ENCODE measurements at regions not wholly inside any gene's neighbourhood (a gene's known extent, or its start where the extent isn't known, plus 50 kb on each side); places are given as distances from the start of the nearest gene placed in this dataset.

DNA sequence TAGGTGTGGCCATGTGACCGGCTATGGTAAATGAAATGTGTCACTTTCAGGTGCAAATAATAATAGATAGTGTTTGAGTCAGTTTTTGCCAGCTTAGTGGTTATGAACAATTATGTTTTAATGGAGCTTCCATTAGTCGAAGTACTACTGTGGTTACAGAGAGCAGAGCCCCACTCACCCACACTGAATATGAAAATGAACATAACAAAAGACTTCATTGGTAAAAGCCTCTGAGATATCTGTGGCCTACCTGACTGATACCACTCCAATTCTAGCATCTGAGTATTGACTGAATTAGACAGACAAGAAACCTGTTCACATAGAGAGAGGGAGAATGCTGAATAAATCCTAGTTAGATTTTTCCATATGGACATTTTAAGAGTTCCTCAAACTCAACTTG, 405.6 kb downstream of the BRINP1 start:
- CTCF ChIA-PET, result no interaction called here
- no peak overlapping the region for H3K4me3 Mint-ChIP-seq
- DNase-seq, result no peak

DNA sequence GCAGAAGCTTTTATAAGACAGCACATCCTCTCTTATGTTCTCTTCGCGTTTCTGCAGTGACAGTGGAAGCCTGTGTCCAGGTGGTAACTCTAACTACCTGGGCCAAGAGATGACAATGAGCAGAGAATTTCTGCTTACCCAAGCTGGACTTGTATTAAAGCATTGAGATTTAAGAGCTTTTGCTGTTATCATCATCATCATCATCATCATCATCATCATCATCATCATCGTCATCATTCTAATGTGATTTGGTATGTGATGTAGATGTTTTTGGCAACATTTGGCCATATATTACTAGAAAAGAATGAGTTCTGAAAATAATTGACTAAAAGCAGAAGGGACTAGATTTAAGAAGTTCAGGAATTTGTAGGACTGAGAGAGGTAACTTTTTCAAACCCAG, 401.3 kb downstream of the BRINP1 start:
- CTCF ChIA-PET, result no interaction called here
- Mint-ChIP-seq H3K27ac (no peak overlapping the region), H3K9me3 (peaks cover 11% of the 10 kb centered on the region), H3K4me3 (no peak overlapping the region), H3K27me3 (no peaks in the 10 kb centered on the region), H3K36me3 (no peaks in the 10 kb centered on the region), H3K4me1 (no peaks in the 10 kb centered on the region)
- no peak for DNase-seq

More for the DNA sequence above, 405.6 kb downstream of the BRINP1 start:
- no peaks in the 10 kb centered on the region for H3K4me1 Mint-ChIP-seq
- peaks cover 10% of the 10 kb centered on the region for H3K9me3 Mint-ChIP-seq
- no peaks in the 10 kb centered on the region for H3K27me3 Mint-ChIP-seq
- H3K27ac Mint-ChIP-seq, result no peak overlapping the region
- no peaks in the 10 kb centered on the region for H3K36me3 Mint-ChIP-seq

DNA sequence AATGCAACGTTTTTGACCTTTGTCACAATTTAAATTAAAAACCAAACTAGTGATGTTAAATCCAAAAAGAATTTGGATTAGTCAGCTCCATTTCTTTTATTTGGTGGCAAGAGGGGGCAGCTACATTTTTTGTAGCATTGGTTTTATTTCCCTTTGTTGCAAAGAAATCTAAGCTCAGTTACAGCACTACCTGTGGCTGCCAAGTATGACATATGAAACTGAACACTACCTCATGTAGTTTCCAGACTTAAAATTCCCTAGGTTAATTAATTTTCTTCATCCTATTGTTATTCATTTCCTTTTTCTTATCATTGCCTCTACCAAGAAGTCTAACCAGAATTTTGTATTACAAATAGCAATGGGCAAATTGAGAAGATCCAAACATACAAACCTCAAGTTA, 393.5 kb downstream of the BRINP1 start:
- no peak for DNase-seq
- CTCF ChIA-PET, result no interaction called here

DNA sequence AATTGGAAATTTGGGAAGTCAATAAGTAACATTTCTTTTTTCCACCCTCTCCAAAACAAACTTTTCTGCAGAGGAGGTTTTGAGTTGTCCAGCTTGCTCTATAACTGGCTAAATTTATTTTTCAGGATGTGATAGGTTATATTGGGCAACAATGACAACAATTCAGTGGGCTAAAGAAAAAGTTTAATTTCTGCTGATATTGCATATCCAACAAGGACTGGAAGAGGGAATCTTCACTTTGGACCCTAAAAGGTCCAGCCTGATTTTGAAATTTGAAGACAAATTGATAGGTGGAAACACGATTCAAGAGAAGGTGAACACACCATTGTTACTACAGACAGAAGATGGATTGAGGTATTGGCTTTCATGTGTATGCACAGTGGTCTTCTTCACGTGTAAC, 393.1 kb downstream of the BRINP1 start:
- H3K4me1 Mint-ChIP-seq, result no peaks in the 10 kb centered on the region
- CTCF ChIA-PET, result no interaction called here
- no peak for DNase-seq
- H3K27me3 Mint-ChIP-seq, result no peaks in the 10 kb centered on the region
- H3K4me3 Mint-ChIP-seq, result no peak overlapping the region
- H3K27ac Mint-ChIP-seq, result no peak overlapping the region
- H3K36me3 Mint-ChIP-seq, result no peaks in the 10 kb centered on the region
- H3K9me3 Mint-ChIP-seq, result peaks cover 3% of the 10 kb centered on the region

More for the DNA sequence above, 393.5 kb downstream of the BRINP1 start:
- H3K36me3 Mint-ChIP-seq, result no peaks in the 10 kb centered on the region
- no peak overlapping the region for H3K4me3 Mint-ChIP-seq
- peaks cover 3% of the 10 kb centered on the region for H3K9me3 Mint-ChIP-seq
- no peaks in the 10 kb centered on the region for H3K4me1 Mint-ChIP-seq
- H3K27ac Mint-ChIP-seq, result no peak overlapping the region
- no peaks in the 10 kb centered on the region for H3K27me3 Mint-ChIP-seq

DNA sequence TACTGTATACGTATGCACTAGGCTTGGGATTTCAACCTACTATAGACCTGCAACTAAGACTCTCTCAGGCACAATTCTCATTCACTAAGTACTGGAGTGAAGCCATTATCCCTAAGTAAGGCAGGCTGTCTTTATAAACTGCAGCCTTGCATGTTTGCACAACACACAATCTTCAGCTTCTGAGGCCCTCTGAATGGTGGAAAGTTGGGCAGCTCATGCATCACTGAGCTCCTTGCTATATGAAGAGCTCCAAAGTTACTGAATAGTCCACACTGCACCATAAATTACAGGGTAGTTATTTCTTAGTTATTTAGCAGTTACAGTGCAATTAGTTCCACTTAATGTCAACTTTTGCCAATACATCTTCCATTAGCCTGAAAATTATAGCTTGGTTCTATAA, 384.6 kb downstream of the BRINP1 start:
- Mint-ChIP-seq H3K4me3 (no peak overlapping the region), H3K9me3 (no peaks in the 10 kb centered on the region), H3K4me1 (no peaks in the 10 kb centered on the region), H3K27me3 (no peaks in the 10 kb centered on the region), H3K36me3 (no peaks in the 10 kb centered on the region), H3K27ac (no peak overlapping the region)
- CTCF ChIA-PET, result no interaction called here
- DNase-seq, result no peak

DNA sequence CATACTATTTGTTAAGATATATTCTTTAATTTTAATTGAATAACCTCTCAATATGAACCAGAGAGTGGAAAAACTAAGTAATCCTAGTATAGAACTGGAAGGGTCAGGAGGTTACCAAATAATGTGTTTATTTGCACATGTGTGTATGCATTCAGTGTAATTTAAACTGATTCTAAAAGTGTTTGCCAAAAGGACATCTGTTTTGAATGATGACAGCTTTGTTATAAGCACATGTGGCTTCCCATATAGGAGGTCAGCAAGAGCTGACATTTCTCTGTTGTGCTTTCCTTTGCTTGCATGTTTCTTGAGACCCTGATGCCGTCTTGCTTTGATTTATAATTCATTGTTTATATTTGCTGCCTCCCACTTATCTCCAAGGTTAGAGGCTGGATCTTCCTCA, 383.4 kb downstream of the BRINP1 start:
- no peak overlapping the region for H3K4me3 Mint-ChIP-seq
- no peaks in the 10 kb centered on the region for H3K4me1 Mint-ChIP-seq
- no peaks in the 10 kb centered on the region for H3K27me3 Mint-ChIP-seq
- no peak overlapping the region for H3K27ac Mint-ChIP-seq
- peaks cover 2% of the 10 kb centered on the region for H3K9me3 Mint-ChIP-seq
- no peaks in the 10 kb centered on the region for H3K36me3 Mint-ChIP-seq
- CTCF ChIA-PET, result no interaction called here
- DNase-seq, result no peak

DNA sequence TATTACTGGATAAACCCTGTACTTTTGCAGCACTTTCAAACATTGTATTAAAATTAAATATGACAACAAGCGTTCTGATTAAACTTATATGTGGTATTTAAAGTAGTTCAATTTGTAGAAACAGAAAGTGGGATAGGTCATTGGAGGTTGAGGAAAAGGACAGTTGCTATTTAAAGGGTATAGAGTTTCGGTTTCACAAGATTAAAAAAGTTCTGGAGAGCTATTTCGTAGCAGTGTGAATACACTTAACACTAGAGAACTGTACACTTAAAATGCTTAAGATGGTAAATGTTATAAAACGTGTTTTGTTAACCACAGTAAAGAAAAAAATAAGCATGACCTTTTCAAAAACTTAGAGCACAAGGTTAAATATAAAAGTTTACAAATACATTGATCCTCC, 382.1 kb downstream of the BRINP1 start:
- H3K27ac Mint-ChIP-seq, result no peak overlapping the region
- no peaks in the 10 kb centered on the region for H3K4me1 Mint-ChIP-seq
- peaks cover 2% of the 10 kb centered on the region for H3K9me3 Mint-ChIP-seq
- no peaks in the 10 kb centered on the region for H3K36me3 Mint-ChIP-seq
- no peak for DNase-seq
- no peaks in the 10 kb centered on the region for H3K27me3 Mint-ChIP-seq
- CTCF ChIA-PET, result no interaction called here
- H3K4me3 Mint-ChIP-seq, result no peak overlapping the region

DNA sequence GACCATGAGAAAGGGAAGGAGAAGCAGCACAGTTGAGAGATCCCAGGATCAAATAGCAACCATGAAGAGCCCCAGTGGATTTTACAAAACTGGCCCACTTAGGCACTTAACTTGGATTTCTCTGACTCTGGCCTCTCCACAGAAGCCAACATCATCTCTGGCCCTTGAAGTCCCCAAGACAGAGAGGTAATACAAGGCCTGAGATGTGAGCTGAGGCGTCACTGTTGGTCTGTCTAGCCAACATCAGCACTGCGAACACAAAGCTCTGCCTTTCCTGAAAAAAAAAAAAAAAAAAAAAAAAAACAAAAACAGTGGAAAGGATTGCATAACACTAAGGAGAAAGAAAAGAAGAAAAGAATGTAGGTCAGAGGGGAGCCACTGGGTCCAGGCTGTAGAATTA, 378.3 kb downstream of the BRINP1 start:
- Mint-ChIP-seq H3K27ac (no peak overlapping the region), H3K9me3 (peaks cover 2% of the 10 kb centered on the region), H3K4me1 (no peaks in the 10 kb centered on the region), H3K4me3 (no peak overlapping the region), H3K27me3 (no peaks in the 10 kb centered on the region), H3K36me3 (no peaks in the 10 kb centered on the region)
- no peak for DNase-seq
- CTCF ChIA-PET, result interaction anchor here (1.5 kb wide), 1 partner anchor 10 kb away, joined by 3 read pairs; no protein-coding TSS in a partner anchor

DNA sequence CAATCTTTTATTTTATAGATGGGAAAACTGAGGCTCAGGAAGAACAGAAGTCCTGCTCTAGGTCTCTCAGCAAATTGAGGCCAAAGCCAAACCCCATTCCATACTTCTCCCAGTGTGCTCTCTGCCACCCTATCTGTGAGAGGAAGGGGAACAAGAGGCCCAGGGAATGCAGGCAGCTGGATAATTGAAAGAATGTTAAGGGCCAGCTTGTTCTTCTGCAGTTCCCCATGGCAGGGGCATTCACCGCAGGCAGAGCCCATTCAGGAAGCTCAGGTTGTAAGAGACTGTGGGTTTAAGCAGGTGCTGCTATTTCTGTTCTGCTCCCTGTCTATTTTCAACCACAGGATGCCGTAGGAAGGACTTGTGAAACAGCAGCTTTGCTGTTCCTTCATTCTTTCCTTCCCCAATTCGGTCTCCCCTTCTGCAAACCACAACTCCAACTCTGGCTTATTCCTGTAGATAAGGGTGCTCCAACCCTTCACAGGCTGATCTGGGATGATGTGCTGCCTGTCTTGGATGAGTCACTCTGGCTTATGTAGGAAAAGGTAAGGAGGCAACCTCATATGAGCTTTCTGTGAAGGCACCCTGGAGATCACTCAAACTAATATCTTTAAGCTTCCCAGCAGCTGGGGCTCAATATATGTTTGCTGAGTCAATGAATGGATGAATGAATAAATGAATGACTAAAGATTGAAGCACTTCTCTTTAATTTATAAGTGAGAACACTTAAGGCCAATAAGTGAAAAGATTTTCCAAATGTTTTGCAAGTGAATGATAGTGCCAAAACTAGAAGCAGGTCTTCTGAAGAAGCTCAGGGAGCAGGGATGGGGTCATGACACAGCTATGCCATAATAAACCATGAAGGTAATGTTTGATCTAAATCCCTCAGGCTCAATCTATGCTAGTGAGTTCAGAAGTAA, 377.6 kb downstream of the BRINP1 start:
- H3K4me1 Mint-ChIP-seq, result no peaks in the 10 kb centered on the region
- CTCF ChIA-PET, result interaction anchor here (1.5 kb wide), 1 partner anchor 9 kb away, joined by 3 read pairs; no protein-coding TSS in a partner anchor
- H3K27me3 Mint-ChIP-seq, result no peaks in the 10 kb centered on the region
- no peaks in the 10 kb centered on the region for H3K36me3 Mint-ChIP-seq
- no peak overlapping the region for H3K27ac Mint-ChIP-seq
- H3K9me3 Mint-ChIP-seq, result peaks cover 2% of the 10 kb centered on the region
- no peak overlapping the region for H3K4me3 Mint-ChIP-seq
- no peak for DNase-seq

DNA sequence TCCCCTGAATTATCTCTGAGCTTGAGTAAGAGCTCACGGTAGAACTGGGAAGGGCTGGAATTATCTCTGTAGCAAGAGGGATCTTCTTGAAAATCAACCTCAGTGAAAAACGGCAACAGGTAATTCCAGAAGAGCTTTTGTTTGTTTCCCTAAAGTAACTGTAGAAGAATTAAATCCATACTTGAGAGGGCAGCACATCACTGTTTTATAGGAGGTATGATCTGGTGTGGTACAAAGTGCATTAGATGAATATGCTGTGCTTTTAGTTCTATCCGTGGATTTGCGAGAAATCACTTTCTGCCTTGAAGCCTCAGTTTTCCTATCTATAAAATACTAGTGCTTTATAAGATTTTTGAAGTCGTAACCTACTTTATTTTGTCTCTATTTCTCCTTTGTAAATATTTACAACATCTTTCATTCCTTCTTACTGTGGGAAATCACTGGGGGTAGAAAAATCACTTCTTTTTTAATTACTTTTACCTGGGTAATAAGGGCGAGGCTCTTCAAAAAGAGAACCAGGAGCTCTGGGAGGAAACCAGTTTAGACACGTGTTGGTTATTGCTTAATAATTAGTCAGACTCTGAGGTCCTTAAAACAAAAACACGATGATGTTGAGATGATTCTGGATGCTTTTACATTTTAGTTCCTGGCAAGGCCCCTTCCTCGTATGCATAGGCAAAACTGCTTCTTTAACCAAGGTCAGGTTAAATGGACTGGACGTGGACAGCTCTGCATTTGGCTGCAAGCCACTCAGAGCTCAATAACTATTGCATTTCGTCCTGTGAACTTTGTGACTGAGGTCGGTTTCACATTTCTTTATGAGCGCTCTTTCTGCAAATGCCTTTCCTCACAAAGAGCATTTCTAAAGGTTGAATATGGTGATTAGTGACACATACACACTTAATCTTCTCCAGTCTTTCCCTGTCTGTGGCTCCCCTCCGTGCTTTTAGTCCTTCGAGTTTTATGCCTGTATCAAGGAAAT, 376.1 kb downstream of the BRINP1 start:
- Mint-ChIP-seq H3K9me3 (peaks cover 2% of the 10 kb centered on the region), H3K4me3 (no peak overlapping the region), H3K4me1 (no peaks in the 10 kb centered on the region), H3K27me3 (no peaks in the 10 kb centered on the region), H3K27ac (no peak overlapping the region), H3K36me3 (no peaks in the 10 kb centered on the region)
- CTCF ChIA-PET, result no interaction called here
- DNase-seq, result no peak

DNA sequence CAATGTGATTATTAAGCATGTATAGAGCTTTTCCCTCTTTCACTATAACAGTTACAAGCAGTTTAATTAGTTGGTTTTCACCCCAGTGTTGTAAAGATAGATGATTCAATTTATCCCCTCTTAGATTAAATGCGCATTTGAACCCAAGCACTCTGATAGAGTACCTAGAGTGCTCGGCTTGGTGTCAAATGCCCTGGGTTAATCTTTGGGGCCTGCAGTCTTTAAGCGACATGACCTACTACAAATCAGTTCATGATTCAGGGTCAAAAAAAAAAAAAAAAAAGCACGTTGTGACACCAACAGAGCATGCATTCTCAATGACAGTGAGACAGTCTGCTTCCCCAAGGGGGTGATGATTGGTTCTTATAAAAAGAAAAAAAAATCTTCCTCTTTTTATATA, 375.3 kb downstream of the BRINP1 start:
- Mint-ChIP-seq H3K27ac (no peak overlapping the region), H3K9me3 (peaks cover 2% of the 10 kb centered on the region), H3K27me3 (no peaks in the 10 kb centered on the region), H3K4me3 (no peak overlapping the region), H3K36me3 (no peaks in the 10 kb centered on the region), H3K4me1 (no peaks in the 10 kb centered on the region)
- CTCF ChIA-PET, result no interaction called here
- no peak for DNase-seq

DNA sequence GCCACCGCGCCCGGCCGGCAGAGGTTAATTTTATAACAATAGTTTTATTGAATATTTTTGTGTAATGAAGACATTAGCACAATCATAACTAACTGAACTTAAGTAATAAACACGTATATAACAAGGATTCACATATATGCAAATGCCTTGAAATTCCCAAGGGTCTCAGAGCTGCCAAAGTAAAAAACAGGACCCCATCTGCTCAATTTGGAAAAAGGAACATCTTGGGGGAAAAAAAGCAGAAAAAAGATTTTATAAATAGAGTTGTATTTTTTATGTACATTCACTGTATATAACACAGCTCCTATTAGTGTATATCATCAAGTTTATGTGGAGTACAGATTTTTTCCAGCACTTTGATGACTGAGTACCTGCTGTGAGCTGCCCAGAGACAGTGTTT, 366.7 kb downstream of the BRINP1 start:
- no peak for DNase-seq
- Mint-ChIP-seq H3K4me3 (no peak overlapping the region), H3K36me3 (no peaks in the 10 kb centered on the region), H3K27ac (no peak overlapping the region), H3K27me3 (no peaks in the 10 kb centered on the region), H3K9me3 (no peaks in the 10 kb centered on the region), H3K4me1 (no peaks in the 10 kb centered on the region)
- CTCF ChIA-PET, result no interaction called here

DNA sequence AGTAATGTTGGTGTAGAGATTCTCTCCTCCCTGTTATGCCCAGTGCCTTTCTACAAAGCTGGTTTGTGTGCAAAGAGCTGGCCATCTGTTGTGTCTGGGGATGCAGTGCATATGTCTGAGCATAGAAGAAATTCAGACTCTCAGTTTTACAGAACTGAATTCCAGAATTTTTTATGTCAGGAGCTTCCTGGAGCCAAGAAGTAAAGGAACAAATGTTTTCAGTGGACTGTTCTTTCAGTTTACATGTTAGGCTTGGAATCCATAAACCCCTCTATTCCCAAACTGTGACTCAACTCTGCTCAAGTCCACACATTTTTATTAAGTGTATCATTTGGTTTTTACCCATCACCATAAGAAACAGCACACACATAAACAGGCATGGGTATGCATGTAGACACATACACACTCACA, 366.0 kb downstream of the BRINP1 start:
- no peak overlapping the region for H3K27ac Mint-ChIP-seq
- H3K4me1 Mint-ChIP-seq, result no peaks in the 10 kb centered on the region
- no peak for DNase-seq
- no peaks in the 10 kb centered on the region for H3K9me3 Mint-ChIP-seq
- CTCF ChIA-PET, result no interaction called here
- no peaks in the 10 kb centered on the region for H3K27me3 Mint-ChIP-seq
- H3K4me3 Mint-ChIP-seq, result no peak overlapping the region
- H3K36me3 Mint-ChIP-seq, result no peaks in the 10 kb centered on the region

DNA sequence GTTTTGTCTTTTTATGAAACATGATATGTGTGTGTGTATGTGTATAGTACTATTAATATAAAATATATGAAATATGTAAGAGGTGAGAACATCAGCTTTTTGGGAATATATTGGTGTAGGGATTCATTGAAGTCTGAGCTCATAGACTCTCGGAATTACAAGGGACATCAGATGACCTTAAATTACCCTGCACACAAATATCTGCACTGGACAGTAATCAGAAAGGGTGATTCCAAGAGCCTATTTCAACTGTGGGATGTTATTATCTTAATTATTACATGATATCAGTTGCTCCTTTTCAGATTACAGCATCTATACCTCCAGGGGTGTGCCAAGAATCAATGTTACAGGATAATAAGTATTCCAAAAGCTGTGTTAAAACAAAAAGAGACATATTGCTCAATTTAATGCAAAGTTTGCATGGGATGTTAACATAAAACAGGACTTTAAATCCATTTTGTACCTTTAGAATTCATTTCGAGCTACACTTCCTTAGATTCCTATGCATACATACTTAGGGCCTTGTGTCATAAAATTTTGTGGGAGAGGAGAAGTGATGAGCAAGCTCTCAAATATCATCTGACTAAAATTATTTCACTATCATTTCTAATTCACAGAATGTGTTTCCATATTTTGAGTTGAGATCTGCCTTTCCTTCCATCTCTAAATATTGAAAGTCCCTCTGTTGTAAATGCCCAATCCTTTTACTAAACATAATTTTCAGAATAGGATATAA, 365.2 kb downstream of the BRINP1 start:
- H3K27ac Mint-ChIP-seq, result no peak overlapping the region
- no peaks in the 10 kb centered on the region for H3K36me3 Mint-ChIP-seq
- no peaks in the 10 kb centered on the region for H3K4me1 Mint-ChIP-seq
- DNase-seq, result no peak
- H3K9me3 Mint-ChIP-seq, result no peaks in the 10 kb centered on the region
- CTCF ChIA-PET, result no interaction called here
- H3K4me3 Mint-ChIP-seq, result no peak overlapping the region
- no peaks in the 10 kb centered on the region for H3K27me3 Mint-ChIP-seq
